ENCODE measurements at regions not wholly inside any gene's neighbourhood (a gene's known extent, or its start where the extent isn't known, plus 50 kb on each side); places are given as distances from the start of the nearest gene placed in this dataset.

DNA sequence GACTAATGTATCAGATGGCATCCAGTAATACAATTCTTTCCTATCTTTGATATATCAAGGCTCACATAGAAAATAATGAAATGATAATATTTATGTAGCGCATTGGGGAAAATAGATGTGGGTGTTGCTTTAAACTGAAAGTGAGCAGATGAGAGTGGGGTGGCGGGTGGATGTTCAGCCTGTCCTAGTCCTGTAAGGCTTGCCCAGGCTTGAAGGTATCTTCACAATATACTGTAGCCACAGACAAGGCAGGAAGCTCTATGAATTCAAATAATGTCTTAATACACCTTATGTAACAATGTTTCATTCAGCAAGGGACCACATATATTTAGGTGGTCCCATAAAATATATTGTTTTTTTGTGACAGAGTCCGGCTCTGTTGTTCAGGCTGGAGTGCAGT lies 334.9 kb upstream of the NAALADL2 start:
- TF ChIP-seq, protein P1, sequence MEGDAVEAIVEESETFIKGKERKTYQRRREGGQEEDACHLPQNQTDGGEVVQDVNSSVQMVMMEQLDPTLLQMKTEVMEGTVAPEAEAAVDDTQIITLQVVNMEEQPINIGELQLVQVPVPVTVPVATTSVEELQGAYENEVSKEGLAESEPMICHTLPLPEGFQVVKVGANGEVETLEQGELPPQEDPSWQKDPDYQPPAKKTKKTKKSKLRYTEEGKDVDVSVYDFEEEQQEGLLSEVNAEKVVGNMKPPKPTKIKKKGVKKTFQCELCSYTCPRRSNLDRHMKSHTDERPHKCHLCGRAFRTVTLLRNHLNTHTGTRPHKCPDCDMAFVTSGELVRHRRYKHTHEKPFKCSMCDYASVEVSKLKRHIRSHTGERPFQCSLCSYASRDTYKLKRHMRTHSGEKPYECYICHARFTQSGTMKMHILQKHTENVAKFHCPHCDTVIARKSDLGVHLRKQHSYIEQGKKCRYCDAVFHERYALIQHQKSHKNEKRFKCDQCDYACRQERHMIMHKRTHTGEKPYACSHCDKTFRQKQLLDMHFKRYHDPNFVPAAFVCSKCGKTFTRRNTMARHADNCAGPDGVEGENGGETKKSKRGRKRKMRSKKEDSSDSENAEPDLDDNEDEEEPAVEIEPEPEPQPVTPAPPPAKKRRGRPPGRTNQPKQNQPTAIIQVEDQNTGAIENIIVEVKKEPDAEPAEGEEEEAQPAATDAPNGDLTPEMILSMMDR (IDR thresholded peaks at IDR 0.05; ENCODE audit: low read depth, low read length) = no peak
- no peak for TF ChIP-seq POLR2A (IDR thresholded peaks at IDR 0.05; ENCODE audit: extremely low read depth, insufficient read length)
- TF ChIP-seq, protein P2, sequence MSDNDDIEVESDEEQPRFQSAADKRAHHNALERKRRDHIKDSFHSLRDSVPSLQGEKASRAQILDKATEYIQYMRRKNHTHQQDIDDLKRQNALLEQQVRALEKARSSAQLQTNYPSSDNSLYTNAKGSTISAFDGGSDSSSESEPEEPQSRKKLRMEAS (IDR thresholded peaks at IDR 0.05; ENCODE audit: low read depth, low read length) = no peak

Measured in NB4 (cell line).